OCI-LY7 (cell line): ENCODE measurements at regions not wholly inside any gene's neighbourhood (a gene's known extent, or its start where the extent isn't known, plus 50 kb on each side); places are given as distances from the start of the nearest gene placed in this dataset.

ENCODE experiments used
- BruUV-seq: library from RNA; stranded (reverse); fragments of 400-500 nt; replicated peaks from 2 replicates; lab custom pipeline; 2021; lab: Mats Ljungman, UMichigan
- CTCF ChIA-PET: fragments of 300-600 bp; sonication (Branson Sonifier 250); formaldehyde crosslinking; loops from one replicate; lab custom pipeline; 2022; ENCODE audit warnings: antibody characterized with exemption; ENCODE audit not compliant: unreplicated experiment; lab: Charles Lee
- POLR2A ChIA-PET: fragments of 300-600 bp; sonication (Branson Sonifier 250); formaldehyde crosslinking; loops from one replicate; lab custom pipeline; 2022; ENCODE audit warnings: antibody characterized with exemption; lab: Charles Lee
- DNase-seq: peaks from one replicate; pipeline ENCODE4 v3.0.0-alpha.2; 2015; ENCODE audit warnings: low spot score
- H2AFZ ChIP-seq: fragments of 200-600 bp; sonication (generic), shearing (Covaris generic); 2 replicates; pipeline ENCODE4 v1.6.1; 2014; ENCODE audit warnings: mild to moderate bottlenecking, antibody characterized with exemption, low read length, moderate library complexity
- H3K27ac ChIP-seq: fragments of 200-600 bp; sonication (generic); 2 replicates; pipeline ENCODE4 v1.5.1; 2014; ENCODE audit warnings: mixed run types, low read depth, mild to moderate bottlenecking, moderate library complexity, low read length, inconsistent platforms; ENCODE audit not compliant: poor library complexity, severe bottlenecking
- H3K36me3 ChIP-seq: fragments of 200-600 bp; sonication (generic); 2 replicates; pipeline ENCODE4 v1.6.1; 2014; ENCODE audit warnings: mild to moderate bottlenecking, antibody characterized with exemption, low read length, moderate library complexity, mixed read lengths; ENCODE audit not compliant: insufficient read depth
- H3K4me1 ChIP-seq: fragments of 200-600 bp; sonication (generic); 2 replicates; pipeline ENCODE4 v1.5.1; 2014; ENCODE audit warnings: mild to moderate bottlenecking, low read length; ENCODE audit not compliant: insufficient read depth, poor library complexity, severe bottlenecking
- H3K4me2 ChIP-seq: fragments of 200-600 bp; sonication (generic); 2 replicates; pipeline ENCODE4 v1.6.1; 2014; ENCODE audit warnings: mild to moderate bottlenecking, low read length
- H3K4me3 ChIP-seq: fragments of 200-600 bp; sonication (generic); 2 replicates; pipeline ENCODE4 v1.5.1; 2014; ENCODE audit warnings: mild to moderate bottlenecking, low read depth, low read length; ENCODE audit not compliant: poor library complexity, severe bottlenecking
- H3K79me2 ChIP-seq: fragments of 200-600 bp; sonication (generic); 2 replicates; pipeline ENCODE4 v1.6.1; 2016; ENCODE audit warnings: low read depth, mild to moderate bottlenecking, low read length, moderate library complexity, mixed read lengths; ENCODE audit not compliant: insufficient read depth
- H3K9me2 ChIP-seq: fragments of 200-600 bp; sonication (generic); 2 replicates; pipeline ENCODE4 v1.6.1; 2016; ENCODE audit warnings: mild to moderate bottlenecking, low read length, mixed read lengths; ENCODE audit not compliant: insufficient read depth
- H3K9me3 ChIP-seq: fragments of 200-600 bp; sonication (generic); 2 replicates; pipeline ENCODE4 v1.6.1; 2014; ENCODE audit warnings: mild to moderate bottlenecking, mixed run types, low read length, mixed read lengths
- H4K20me1 ChIP-seq: fragments of 200-600 bp; sonication (generic); 2 replicates; pipeline ENCODE4 v1.6.1; 2014; ENCODE audit warnings: mild to moderate bottlenecking, antibody characterized with exemption, low read length, moderate library complexity, mixed read lengths; ENCODE audit not compliant: insufficient read depth
- EZH2phosphoT487 ChIP-seq: fragments of 200-600 bp; sonication (generic); IDR thresholded peaks from 2 replicates; pipeline ENCODE4 v1.6.1; 2018; ENCODE audit warnings: low read depth, borderline replicate concordance, mild to moderate bottlenecking, mixed run types, antibody characterized with exemption, low read length, moderate library complexity, mixed read lengths
- intact Hi-C: fragments of 100-400 bp; cut with micrococcal nuclease; formaldehyde crosslinking; loops from one replicate; pipeline ENCODE4 v1.10.0; 2022; ENCODE audit not compliant: unreplicated experiment
- TF ChIP-seq, protein P1 (sequence below): fragments of 200-600 bp; sonication (generic); conservative IDR thresholded peaks from 2 replicates; pipeline ENCODE4 v1.5.1; 2014; ENCODE audit warnings: mild to moderate bottlenecking, antibody characterized with exemption, low read length, moderate library complexity, mixed read lengths

DNA sequence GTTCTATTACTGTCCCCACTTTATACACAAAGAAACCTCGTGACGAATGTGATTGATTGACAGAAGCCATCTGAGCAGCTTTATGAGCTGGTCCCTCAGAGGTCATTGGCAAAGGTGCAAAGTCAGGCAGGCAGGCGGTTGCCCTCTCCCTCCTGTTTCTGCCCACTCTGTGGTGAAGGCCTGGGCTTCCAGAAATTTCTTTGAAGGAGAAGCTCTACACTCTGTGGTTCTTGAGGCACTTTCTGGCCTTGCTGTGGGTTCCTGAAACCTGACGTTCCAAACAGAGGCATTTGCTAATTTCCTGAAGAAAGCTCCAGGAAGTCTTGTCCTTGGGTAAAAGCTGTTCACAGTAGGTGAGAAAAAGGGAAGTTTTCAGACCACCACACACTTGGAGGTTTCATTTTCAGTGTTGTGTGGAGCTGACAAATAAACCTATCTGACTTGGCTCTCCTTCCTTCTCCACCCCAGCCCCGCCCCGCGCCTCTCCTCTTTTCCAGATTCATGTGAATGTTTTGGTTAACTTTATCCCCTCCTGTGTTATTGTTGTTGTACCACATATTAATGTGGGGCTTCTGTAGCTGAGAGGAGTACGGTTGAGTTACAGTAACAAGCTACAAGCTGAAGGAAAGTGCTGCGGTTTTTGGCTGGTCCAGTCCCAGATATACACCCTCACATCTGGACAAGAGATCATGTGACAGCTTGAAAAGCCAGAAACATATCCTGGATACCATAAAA lies 274.1 kb downstream of the CLIC5 start:
- H3K27ac ChIP-seq = no peak overlapping the region
- peaks cover 8% of the 10 kb centered on the region for H3K4me1 ChIP-seq
- intact Hi-C loops = no loop called here
- BruUV-seq = no TSS peak
- no peaks in the 10 kb centered on the region for H3K36me3 ChIP-seq
- no peaks in the 10 kb centered on the region for H3K9me3 ChIP-seq
- ChIA-PET CTCF (no interaction called here), POLR2A (interaction anchor here (0.7 to 1.0 kb wide), 2 partner anchors 17 to 50 kb away, joined by 3 to 4 read pairs; no protein-coding TSS in a partner anchor)
- H3K79me2 ChIP-seq = no peaks in the 10 kb centered on the region
- no peaks in the 10 kb centered on the region for H3K9me2 ChIP-seq
- peak overlapping the region; percentile 16; the same call in 1 of the 2 replicates for H3K4me2 ChIP-seq
- peak; percentile 19 for DNase-seq
- H3K4me3 ChIP-seq = no peak overlapping the region
- H4K20me1 ChIP-seq = no peaks in the 10 kb centered on the region
- TF ChIP-seq, protein P1, sequence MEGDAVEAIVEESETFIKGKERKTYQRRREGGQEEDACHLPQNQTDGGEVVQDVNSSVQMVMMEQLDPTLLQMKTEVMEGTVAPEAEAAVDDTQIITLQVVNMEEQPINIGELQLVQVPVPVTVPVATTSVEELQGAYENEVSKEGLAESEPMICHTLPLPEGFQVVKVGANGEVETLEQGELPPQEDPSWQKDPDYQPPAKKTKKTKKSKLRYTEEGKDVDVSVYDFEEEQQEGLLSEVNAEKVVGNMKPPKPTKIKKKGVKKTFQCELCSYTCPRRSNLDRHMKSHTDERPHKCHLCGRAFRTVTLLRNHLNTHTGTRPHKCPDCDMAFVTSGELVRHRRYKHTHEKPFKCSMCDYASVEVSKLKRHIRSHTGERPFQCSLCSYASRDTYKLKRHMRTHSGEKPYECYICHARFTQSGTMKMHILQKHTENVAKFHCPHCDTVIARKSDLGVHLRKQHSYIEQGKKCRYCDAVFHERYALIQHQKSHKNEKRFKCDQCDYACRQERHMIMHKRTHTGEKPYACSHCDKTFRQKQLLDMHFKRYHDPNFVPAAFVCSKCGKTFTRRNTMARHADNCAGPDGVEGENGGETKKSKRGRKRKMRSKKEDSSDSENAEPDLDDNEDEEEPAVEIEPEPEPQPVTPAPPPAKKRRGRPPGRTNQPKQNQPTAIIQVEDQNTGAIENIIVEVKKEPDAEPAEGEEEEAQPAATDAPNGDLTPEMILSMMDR = no peak
- no peak for TF ChIP-seq EZH2phosphoT487
- peak overlapping the region; percentile 40; the same call in 1 of the 2 replicates for H2AFZ ChIP-seq

DNA sequence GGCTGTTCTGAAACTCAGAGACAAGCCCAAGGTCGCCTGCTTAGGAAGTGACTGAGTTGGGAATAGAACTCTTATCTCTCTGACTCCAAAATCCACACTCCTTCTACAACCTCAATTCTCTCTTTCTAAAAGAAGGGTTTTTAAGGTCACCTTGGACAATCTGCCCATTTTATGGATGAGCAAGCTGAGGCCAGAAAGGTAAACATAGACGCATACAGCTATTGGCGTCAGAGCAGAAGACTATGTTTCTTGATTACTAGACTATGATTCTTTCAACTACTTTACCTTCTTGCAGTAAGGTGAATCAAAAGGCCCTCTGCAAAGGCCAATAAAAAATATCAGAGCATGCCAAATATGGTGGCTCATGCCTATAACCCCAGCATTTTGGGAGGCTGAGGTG lies 276.6 kb downstream of the CLIC5 start:
- no peak for DNase-seq
- Histone ChIP-seq H3K36me3 (no peaks in the 10 kb centered on the region), H3K9me2 (no peaks in the 10 kb centered on the region), H3K4me1 (peaks cover 8% of the 10 kb centered on the region), H2AFZ (no peak overlapping the region), H4K20me1 (no peaks in the 10 kb centered on the region), H3K79me2 (no peaks in the 10 kb centered on the region), H3K4me3 (no peak overlapping the region), H3K4me2 (no peak overlapping the region), H3K9me3 (no peaks in the 10 kb centered on the region), H3K27ac (no peak overlapping the region)
- CTCF ChIA-PET = no interaction called here
- POLR2A ChIA-PET = interaction anchor here (0.8 kb wide), 1 partner anchor 34 kb away, joined by 3 read pairs; no protein-coding TSS in a partner anchor
- intact Hi-C loops = no loop called here
- TF ChIP-seq, protein P1 = no peak
- no peak for TF ChIP-seq EZH2phosphoT487
- no TSS peak for BruUV-seq

GRCh38 chr6:45738057-45738455 lies 277.6 kb downstream of the CLIC5 start:
- Histone ChIP-seq H3K36me3 (no peaks in the 10 kb centered on the region), H2AFZ (no peak overlapping the region), H3K4me2 (no peak overlapping the region), H3K79me2 (no peaks in the 10 kb centered on the region), H3K27ac (no peak overlapping the region), H3K4me3 (no peak overlapping the region), H3K4me1 (peaks cover 8% of the 10 kb centered on the region), H3K9me2 (no peaks in the 10 kb centered on the region), H4K20me1 (no peaks in the 10 kb centered on the region), H3K9me3 (no peaks in the 10 kb centered on the region)
- intact Hi-C loops = no loop called here
- ChIA-PET POLR2A (interaction anchor here (0.8 kb wide), 1 partner anchor 81 kb away, joined by 4 read pairs; no protein-coding TSS in a partner anchor), CTCF (no interaction called here)
- BruUV-seq = no TSS peak
- DNase-seq = no peak
- no peak for TF ChIP-seq EZH2phosphoT487
- TF ChIP-seq, protein P1 = no peak
